SK-N-SH treated with all-trans-retinoic acid at 6 μM for 48 hours (cell line): ENCODE measurements at regions not wholly inside any gene's neighbourhood (a gene's known extent, or its start where the extent isn't known, plus 50 kb on each side); places are given as distances from the start of the nearest gene placed in this dataset.

ENCODE experiments used
- ARNTL ChIP-seq: fragments of 450-650 bp; formaldehyde crosslinking; IDR thresholded peaks from 2 replicates; pipeline ENCODE4 v1.5.0; 2020; ENCODE audit warnings: low read depth, mild to moderate bottlenecking, moderate library complexity, borderline replicate concordance
- ISL1 ChIP-seq: fragments of 250-450 bp; sonication (Bioruptor Pico); IDR thresholded peaks from 2 replicates; pipeline ENCODE4 v2.1.2; 2022; ENCODE audit warnings: mild to moderate bottlenecking, moderate library complexity
- PPARA ChIP-seq: fragments of 250-450 bp; sonication (Bioruptor Pico); IDR thresholded peaks from 2 replicates; pipeline ENCODE4 v1.5.0; 2020; ENCODE audit warnings: mild to moderate bottlenecking, borderline replicate concordance
- TCF4 ChIP-seq: fragments of 250-450 bp; sonication (Bioruptor Pico); IDR thresholded peaks from 2 replicates; pipeline ENCODE4 v1.8.0; 2021; ENCODE audit warnings: mild to moderate bottlenecking, moderate library complexity, borderline replicate concordance
- ZFP3 ChIP-seq: fragments of 250-450 bp; sonication (Bioruptor Pico); IDR thresholded peaks from 2 replicates; pipeline ENCODE4 v1.5.0; 2020; ENCODE audit warnings: mild to moderate bottlenecking, moderate library complexity
- ZFP30 ChIP-seq: fragments of 450-650 bp; formaldehyde crosslinking; IDR thresholded peaks from 2 replicates; pipeline ENCODE4 v1.5.0; 2022; ENCODE audit warnings: mild to moderate bottlenecking, moderate library complexity
- ZNF565 ChIP-seq: fragments of 450-650 bp; formaldehyde crosslinking; conservative IDR thresholded peaks from 2 replicates; pipeline ENCODE4 v1.5.0; 2020; ENCODE audit warnings: low read depth, mild to moderate bottlenecking, moderate library complexity

GRCh38 chr14:24712909-24713308 lies 78.9 kb upstream of the GZMB start:
- TF ChIP-seq ARNTL (CRISPR knock-in tag) (no peak), ZFP3 (CRISPR knock-in tag) (no peak), TCF4 (CRISPR knock-in tag) (no peak), ZFP30 (CRISPR knock-in tag) (no peak), ISL1 (no peak), ZNF565 (CRISPR knock-in tag) (no peak), PPARA (CRISPR knock-in tag) (no peak)
